DOHH2 (cell line): ENCODE measurements at regions not wholly inside any gene's neighbourhood (a gene's known extent, or its start where the extent isn't known, plus 50 kb on each side); places are given as distances from the start of the nearest gene placed in this dataset.

Source experiments
- H3F3A ChIP-seq: fragments of 200-600 bp; sonication (generic), shearing (Covaris generic); 2 replicates; pipeline ENCODE4 v1.6.0; 2016; ENCODE audit warnings: antibody characterized with exemption, mild to moderate bottlenecking; ENCODE audit not compliant: control insufficient read depth, insufficient read depth
- H3K27ac ChIP-seq: fragments of 200-600 bp; sonication (generic); 2 replicates; pipeline ENCODE4 v1.5.1; 2014; ENCODE audit warnings: low read depth, mild to moderate bottlenecking, low read length, moderate library complexity
- H3K27me3 ChIP-seq: fragments of 200-600 bp; sonication (generic); 2 replicates; pipeline ENCODE4 v1.6.1; 2014; ENCODE audit warnings: mild to moderate bottlenecking, low read length, mixed read lengths; ENCODE audit not compliant: control insufficient read depth
- H3K36me3 ChIP-seq: fragments of 200-600 bp; sonication (generic); 2 replicates; pipeline ENCODE4 v1.6.1; 2014; ENCODE audit warnings: mild to moderate bottlenecking, low read length, moderate library complexity, mixed read lengths; ENCODE audit not compliant: control insufficient read depth
- H3K4me1 ChIP-seq: fragments of 200-600 bp; sonication (generic); 2 replicates; pipeline ENCODE4 v1.6.1; 2014; ENCODE audit warnings: mild to moderate bottlenecking, low read length, mixed read lengths; ENCODE audit not compliant: control insufficient read depth
- H3K4me2 ChIP-seq: fragments of 200-600 bp; sonication (generic); 2 replicates; pipeline ENCODE4 v1.6.0; 2014; ENCODE audit warnings: mild to moderate bottlenecking, low read length, moderate library complexity
- H3K4me3 ChIP-seq: fragments of 200-600 bp; sonication (generic); 2 replicates; pipeline ENCODE4 v1.5.1; 2014; ENCODE audit warnings: mild to moderate bottlenecking, low read length, mixed read lengths
- H3K79me2 ChIP-seq: fragments of 200-600 bp; sonication (generic); 2 replicates; pipeline ENCODE4 v1.6.1; 2014; ENCODE audit warnings: mild to moderate bottlenecking, low read length, mixed read lengths; ENCODE audit not compliant: control insufficient read depth
- H3K9me2 ChIP-seq: fragments of 200-600 bp; sonication (generic); replicated peaks from 2 replicates; pipeline ENCODE4 v1.6.1; 2014; ENCODE audit warnings: mild to moderate bottlenecking, low read length, mixed read lengths; ENCODE audit not compliant: control insufficient read depth
- H3K9me3 ChIP-seq: fragments of 200-600 bp; sonication (generic); 2 replicates; pipeline ENCODE4 v1.6.1; 2014; ENCODE audit warnings: antibody characterized with exemption, low read length, mixed read lengths; ENCODE audit not compliant: control insufficient read depth, insufficient read depth
- H4K20me1 ChIP-seq: fragments of 200-600 bp; sonication (generic); 2 replicates; pipeline ENCODE4 v1.6.0; 2014; ENCODE audit warnings: low read depth, mild to moderate bottlenecking, antibody characterized with exemption, low read length, moderate library complexity; ENCODE audit not compliant: control insufficient read depth, insufficient read depth
- CTCF ChIP-seq: fragments of 200-600 bp; sonication (generic); IDR thresholded peaks from one replicate; pipeline ENCODE4 v1.5.1; 2014; ENCODE audit warnings: antibody characterized with exemption, mild to moderate bottlenecking, low read depth, low read length; ENCODE audit not compliant: poor library complexity, severe bottlenecking
- EZH2phosphoT487 ChIP-seq: fragments of 200-600 bp; sonication (generic); IDR thresholded peaks from 2 replicates; pipeline ENCODE4 v1.6.1; 2017; ENCODE audit warnings: borderline replicate concordance, mild to moderate bottlenecking, antibody characterized with exemption, low read length, moderate library complexity, mixed read lengths

GRCh38 chr12:92356425-92356824, 210.8 kb upstream of the BTG1 start:
- H3K27ac ChIP-seq = no peak overlapping the region
- H3K4me2 ChIP-seq = no peak overlapping the region
- H3K36me3 ChIP-seq = peaks cover 11% of the 10 kb centered on the region
- TF ChIP-seq EZH2phosphoT487 (no peak), CTCF (no peak)
- H3K9me2 ChIP-seq = no peaks in the 10 kb centered on the region
- no peaks in the 10 kb centered on the region for H3F3A ChIP-seq
- H3K4me1 ChIP-seq = peaks cover 27% of the 10 kb centered on the region
- peaks cover 7% of the 10 kb centered on the region; the same call in 1 of the 2 replicates for H3K9me3 ChIP-seq
- H4K20me1 ChIP-seq = no peaks in the 10 kb centered on the region
- no peak overlapping the region for H3K4me3 ChIP-seq
- no peaks in the 10 kb centered on the region for H3K79me2 ChIP-seq
- H3K27me3 ChIP-seq = no peaks in the 10 kb centered on the region

GRCh38 chr12:92349635-92350034, 204.0 kb upstream of the BTG1 start:
- Histone ChIP-seq H3K9me2 (no peaks in the 10 kb centered on the region), H3K27ac (no peak overlapping the region), H4K20me1 (no peaks in the 10 kb centered on the region), H3F3A (no peaks in the 10 kb centered on the region), H3K4me2 (no peak overlapping the region), H3K4me1 (no peaks in the 10 kb centered on the region), H3K36me3 (no peaks in the 10 kb centered on the region), H3K27me3 (no peaks in the 10 kb centered on the region), H3K79me2 (no peaks in the 10 kb centered on the region), H3K4me3 (no peak overlapping the region), H3K9me3 (no peaks in the 10 kb centered on the region)
- TF ChIP-seq EZH2phosphoT487 (no peak), CTCF (no peak)

- no peak overlapping the region for H3K27ac ChIP-seq
- H4K20me1 ChIP-seq = no peaks in the 10 kb centered on the region
- H3F3A ChIP-seq = no peaks in the 10 kb centered on the region
- no peak overlapping the region for H3K4me2 ChIP-seq
- no peaks in the 10 kb centered on the region for H3K79me2 ChIP-seq
- no peaks in the 10 kb centered on the region for H3K9me2 ChIP-seq
- no peaks in the 10 kb centered on the region for H3K27me3 ChIP-seq
- H3K4me3 ChIP-seq = no peak overlapping the region
- H3K4me1 ChIP-seq = 0 out of 2 replicates have a peak, but pooled peaks cover 4% of the 10 kb centered on the region
- H3K9me3 ChIP-seq = no peaks in the 10 kb centered on the region
- no peaks in the 10 kb centered on the region for H3K36me3 ChIP-seq
- TF ChIP-seq CTCF = no peak
- no peak for TF ChIP-seq EZH2phosphoT487
These were observed 196.9 kb upstream of the BTG1 start for GRCh38 chr12:92342574-92342973.
